ENCODE measurements at regions not wholly inside any gene's neighbourhood (a gene's known extent, or its start where the extent isn't known, plus 50 kb on each side); places are given as distances from the start of the nearest gene placed in this dataset.

DNA sequence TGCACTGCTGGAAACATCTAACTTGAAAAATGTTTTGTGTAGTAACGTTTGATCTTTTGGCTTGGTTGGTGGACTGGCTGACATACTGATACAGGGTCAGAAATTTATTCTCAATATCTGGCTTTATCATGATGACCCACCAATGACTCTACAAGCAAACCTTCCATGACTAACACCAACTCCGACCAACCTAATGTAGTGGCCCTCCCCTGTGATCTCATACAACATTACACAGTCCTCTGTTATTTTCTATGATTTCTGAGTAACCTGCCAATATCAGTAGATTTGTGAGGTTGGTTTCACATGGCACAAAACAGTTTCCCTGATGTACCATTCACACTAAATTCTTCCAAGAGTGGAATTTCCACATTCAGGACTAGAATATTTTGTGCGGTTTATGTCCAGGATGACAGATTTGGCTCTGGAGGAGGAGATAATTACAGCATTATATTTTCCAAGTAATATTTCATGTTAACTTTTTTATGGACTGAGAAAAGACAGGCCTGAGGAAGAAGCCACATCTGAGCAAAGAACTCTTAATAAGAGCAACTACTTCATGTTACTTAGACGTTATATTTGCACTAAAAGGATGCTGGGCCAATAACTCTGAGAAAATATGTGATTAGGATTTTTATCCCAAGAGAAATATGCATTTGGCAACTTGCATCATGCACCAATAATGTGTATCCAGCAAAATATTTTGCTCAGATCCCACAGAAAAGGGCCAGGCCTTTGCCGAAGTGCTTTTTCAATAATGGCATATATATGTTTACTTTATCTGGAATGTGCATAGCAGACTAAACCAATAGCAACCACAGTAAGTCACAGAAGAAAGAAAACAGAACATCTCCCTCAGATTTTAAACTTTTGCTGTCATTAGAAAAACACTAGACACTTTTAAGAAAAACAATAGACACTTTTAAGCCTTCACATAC, 273.4 kb downstream of the KCNN2 start:
- TF ChIP-seq, protein P1, sequence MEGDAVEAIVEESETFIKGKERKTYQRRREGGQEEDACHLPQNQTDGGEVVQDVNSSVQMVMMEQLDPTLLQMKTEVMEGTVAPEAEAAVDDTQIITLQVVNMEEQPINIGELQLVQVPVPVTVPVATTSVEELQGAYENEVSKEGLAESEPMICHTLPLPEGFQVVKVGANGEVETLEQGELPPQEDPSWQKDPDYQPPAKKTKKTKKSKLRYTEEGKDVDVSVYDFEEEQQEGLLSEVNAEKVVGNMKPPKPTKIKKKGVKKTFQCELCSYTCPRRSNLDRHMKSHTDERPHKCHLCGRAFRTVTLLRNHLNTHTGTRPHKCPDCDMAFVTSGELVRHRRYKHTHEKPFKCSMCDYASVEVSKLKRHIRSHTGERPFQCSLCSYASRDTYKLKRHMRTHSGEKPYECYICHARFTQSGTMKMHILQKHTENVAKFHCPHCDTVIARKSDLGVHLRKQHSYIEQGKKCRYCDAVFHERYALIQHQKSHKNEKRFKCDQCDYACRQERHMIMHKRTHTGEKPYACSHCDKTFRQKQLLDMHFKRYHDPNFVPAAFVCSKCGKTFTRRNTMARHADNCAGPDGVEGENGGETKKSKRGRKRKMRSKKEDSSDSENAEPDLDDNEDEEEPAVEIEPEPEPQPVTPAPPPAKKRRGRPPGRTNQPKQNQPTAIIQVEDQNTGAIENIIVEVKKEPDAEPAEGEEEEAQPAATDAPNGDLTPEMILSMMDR (conservative IDR thresholded peaks at IDR 0.05) = no peak
- H3K27ac ChIP-seq = no peak overlapping the region

DNA sequence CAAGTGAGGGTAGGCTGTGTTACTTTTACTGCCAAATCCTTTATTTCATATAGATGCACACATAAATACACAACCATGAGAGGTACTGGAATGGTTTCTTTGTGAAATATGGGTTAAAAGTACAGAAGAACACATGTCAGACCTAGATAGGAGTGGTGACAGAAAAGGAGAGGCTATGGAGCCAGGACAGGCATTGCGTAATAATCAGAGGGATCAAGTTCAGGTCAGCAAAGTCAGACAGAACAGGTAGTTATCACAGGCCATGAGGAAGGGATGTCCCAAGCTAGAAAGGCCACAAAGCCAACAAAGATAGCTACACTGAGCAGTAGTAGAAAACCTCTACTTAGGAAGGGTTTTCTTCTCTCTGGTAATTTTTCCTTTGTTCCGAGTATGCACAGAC, 272.6 kb downstream of the KCNN2 start:
- TF ChIP-seq, protein P1 (conservative IDR thresholded peaks at IDR 0.05) = no peak

DNA sequence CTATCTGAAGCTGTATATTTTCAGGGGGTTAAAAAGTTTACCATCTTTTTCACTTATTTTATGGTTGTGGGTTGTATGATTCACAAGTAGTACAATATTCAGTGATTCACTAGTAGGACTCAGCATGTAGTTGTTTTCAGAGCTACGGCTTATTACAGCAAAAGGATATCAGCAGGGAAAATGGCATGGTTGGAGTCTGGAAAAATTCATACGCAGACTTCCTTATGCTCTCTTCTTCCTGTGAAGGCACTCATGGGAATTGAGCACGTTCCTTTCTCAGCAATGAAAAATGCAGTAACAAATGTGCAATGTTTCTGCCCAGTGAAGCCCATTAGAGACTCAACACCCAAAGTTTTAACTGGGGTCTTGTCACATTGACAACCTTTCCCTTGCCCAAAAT, 250.5 kb downstream of the KCNN2 start:
- H3K27ac ChIP-seq = no peak overlapping the region
- TF ChIP-seq, protein P1 (conservative IDR thresholded peaks at IDR 0.05) = no peak

More for the DNA sequence above, 272.6 kb downstream of the KCNN2 start:
- H3K27ac ChIP-seq = no peak overlapping the region

DNA sequence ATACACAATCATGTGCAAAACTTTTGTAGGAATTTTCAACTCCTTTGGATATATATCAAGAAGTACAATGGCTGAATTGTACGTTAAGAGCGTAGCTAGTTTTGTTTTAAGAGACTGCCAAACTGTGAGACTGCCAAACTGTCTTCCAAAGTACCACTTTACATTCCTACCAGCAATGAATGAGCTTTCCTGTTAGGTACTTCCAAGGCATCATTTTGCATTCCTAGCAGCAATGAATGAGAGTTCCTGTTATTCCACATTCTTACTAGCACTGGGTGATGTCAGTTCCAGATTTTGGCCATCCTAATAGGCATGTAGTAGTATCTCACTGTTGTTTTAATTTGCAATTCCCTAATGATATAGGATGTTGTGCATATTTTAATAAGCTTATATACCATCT, 219.3 kb downstream of the KCNN2 start:
- TF ChIP-seq, protein P1 (conservative IDR thresholded peaks at IDR 0.05) = no peak

DNA sequence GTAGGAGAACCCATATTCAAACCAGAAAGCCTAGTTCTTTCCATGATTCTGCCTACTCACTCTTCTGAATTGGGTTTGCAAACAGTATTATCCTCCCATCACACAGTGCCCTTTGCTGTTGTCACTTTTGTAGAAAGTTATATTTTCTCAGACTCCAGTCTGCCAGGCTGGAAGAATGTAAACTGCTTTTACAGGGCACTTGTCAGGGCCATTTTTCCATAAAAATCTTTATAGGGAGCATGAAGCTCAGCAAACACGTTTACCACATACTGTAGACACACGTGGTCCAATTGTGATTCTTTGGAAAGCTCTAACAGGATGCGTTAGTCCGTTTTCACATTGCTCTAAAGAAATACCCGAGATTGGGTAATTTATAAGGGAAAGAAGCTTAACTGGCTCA, 204.0 kb downstream of the KCNN2 start:
- H3K27ac ChIP-seq = peak overlapping the region; percentile 91
- TF ChIP-seq, protein P1 (conservative IDR thresholded peaks at IDR 0.05) = no peak

More for the DNA sequence above, 219.3 kb downstream of the KCNN2 start:
- H3K27ac ChIP-seq = no peak overlapping the region

DNA sequence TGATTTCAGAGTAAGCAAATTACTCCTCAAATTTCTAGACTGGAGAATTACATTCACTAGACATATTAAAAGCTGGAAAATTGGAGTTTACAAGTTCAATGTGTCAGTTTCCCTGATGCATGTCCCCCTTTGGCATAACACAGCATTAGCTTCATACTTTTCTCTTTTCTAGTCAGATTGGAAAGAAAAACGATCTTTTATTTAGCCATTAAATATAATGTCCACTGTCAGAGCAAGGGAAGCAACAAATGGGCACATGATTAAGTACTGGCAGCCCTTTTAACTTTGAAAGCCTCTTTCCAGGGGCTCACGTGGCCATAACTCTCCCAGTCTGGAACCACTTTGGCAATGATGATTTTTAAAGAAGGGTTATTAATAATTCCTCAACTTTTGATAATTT, 203.3 kb downstream of the KCNN2 start:
- peak overlapping the region; percentile 91 for H3K27ac ChIP-seq
- TF ChIP-seq, protein P1 (conservative IDR thresholded peaks at IDR 0.05) = no peak

DNA sequence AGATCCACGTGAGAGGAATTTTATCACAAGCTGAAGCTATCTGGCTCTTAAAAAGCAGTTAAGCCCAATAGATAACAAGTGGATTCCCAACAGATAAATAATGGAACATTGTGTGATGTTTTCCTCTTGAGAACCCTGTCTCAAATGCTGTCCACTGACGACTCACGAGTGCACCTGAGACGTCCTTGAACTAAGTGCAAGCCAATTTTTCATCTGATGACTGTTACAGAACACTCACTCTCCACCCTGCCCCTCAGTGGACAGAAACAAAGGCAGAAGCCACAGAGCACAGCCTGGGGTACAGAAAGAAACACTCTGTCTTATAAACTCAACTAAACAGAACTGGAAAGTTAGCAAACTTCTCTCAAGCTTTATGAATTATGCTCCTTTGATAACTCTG, 199.5 kb downstream of the KCNN2 start:
- no peak overlapping the region for H3K27ac ChIP-seq
- TF ChIP-seq, protein P1 (conservative IDR thresholded peaks at IDR 0.05) = no peak

All from VCaP (cell line).